ENCODE measurements at regions not wholly inside any gene's neighbourhood (a gene's known extent, or its start where the extent isn't known, plus 50 kb on each side); places are given as distances from the start of the nearest gene placed in this dataset.

DNA sequence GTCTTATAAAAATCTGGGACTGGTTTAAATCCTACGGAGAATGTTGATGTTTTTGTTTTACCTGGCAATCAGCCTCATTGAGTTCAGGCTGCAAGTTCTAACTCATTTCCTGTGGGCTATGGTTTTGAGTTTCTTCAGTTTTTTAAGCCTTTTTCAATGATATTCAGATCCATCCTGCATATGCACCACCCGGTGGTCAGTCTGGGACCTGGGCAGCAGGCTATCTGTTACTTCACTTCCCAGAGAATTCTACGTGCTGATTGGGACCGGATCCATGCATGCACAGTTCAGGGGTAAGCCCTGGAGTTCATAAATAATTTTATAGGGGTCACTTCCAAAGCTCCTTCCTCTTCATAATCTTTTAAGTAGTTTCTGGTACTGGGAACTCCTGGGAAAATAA, 339.2 kb upstream of the HNRNPA3 start:
- TF ChIP-seq BHLHE40 (IDR thresholded peaks at IDR 0.05; ENCODE audit: borderline replicate concordance) (no peak), ELF4 (IDR thresholded peaks at IDR 0.05) (no peak), TARDBP (IDR thresholded peaks at IDR 0.05) (no peak), SUZ12 (IDR thresholded peaks at IDR 0.05) (no peak), SP1 (IDR thresholded peaks at IDR 0.05) (no peak), LEF1 (IDR thresholded peaks at IDR 0.05; ENCODE audit: borderline replicate concordance) (no peak), L3MBTL2 (conservative IDR thresholded peaks at IDR 0.05) (no peak), FOXM1 (IDR thresholded peaks at IDR 0.05; ENCODE audit: borderline replicate concordance) (no peak), FOXA1 (IDR thresholded peaks at IDR 0.05) (no peak), ZNF384 (IDR thresholded peaks at IDR 0.05) (no peak), NFRKB (IDR thresholded peaks at IDR 0.05) (no peak), FOXK2 (IDR thresholded peaks at IDR 0.05) (no peak), HDGF (IDR thresholded peaks at IDR 0.05; ENCODE audit: borderline replicate concordance) (no peak)

All from HEK293T (cell line).